H1 (cell line): ENCODE measurements at regions not wholly inside any gene's neighbourhood (a gene's known extent, or its start where the extent isn't known, plus 50 kb on each side); places are given as distances from the start of the nearest gene placed in this dataset.

Source experiments
- CTCF ChIA-PET: fragments of 300-600 bp; sonication (Branson Sonifier 250); formaldehyde crosslinking; loops from one replicate; lab custom pipeline; 2021; ENCODE audit not compliant: partially characterized antibody; lab: Charles Lee
- POLR2A ChIA-PET: fragments of 300-600 bp; sonication (Branson Sonifier 250); formaldehyde crosslinking; loops from one replicate; lab custom pipeline; 2021; ENCODE audit warnings: inconsistent platforms; ENCODE audit not compliant: partially characterized antibody; lab: Charles Lee
- DNase-seq, 2 experiments: peaks; one replicate each; pipeline versions ENCODE4 v3.0.0 to v3.0.0-alpha.2; 2010 to 2022; ENCODE audit warnings: low spot score in 2 of 2, low read depth in 1 of 2, mixed read lengths in 1 of 2
- FAIRE-seq: peaks from 2 replicates; lab custom pipeline; 2011; peaks lifted over from hg19 to GRCh38; lab: Jason Lieb, UNC
- H2AFZ ChIP-seq: 2 replicates; pipeline ENCODE4 v1.8.1; 2012; ENCODE audit warnings: low read length, inconsistent platforms
- H2AK5ac ChIP-seq: 2 replicates; pipeline ENCODE4 v1.6.1; 2013; ENCODE audit warnings: low read depth, low read length
- H2BK120ac ChIP-seq: replicated peaks from 2 replicates; pipeline ENCODE3; 2013; ENCODE audit warnings: low read depth, low read length, inconsistent platforms
- H2BK12ac ChIP-seq: 2 replicates; pipeline ENCODE4 v1.6.1; 2013; ENCODE audit warnings: low read depth, low read length
- H2BK15ac ChIP-seq: 2 replicates; pipeline ENCODE4 v1.6.1; 2013; ENCODE audit warnings: low read length
- H2BK20ac ChIP-seq: 2 replicates; pipeline ENCODE4 v1.6.1; 2013; ENCODE audit warnings: low read length
- H2BK5ac ChIP-seq: 2 replicates; pipeline ENCODE4 v1.6.1; 2013; ENCODE audit warnings: low read depth, low read length
- H3K14ac ChIP-seq: 2 replicates; pipeline ENCODE4 v1.6.1; 2013; ENCODE audit warnings: inconsistent platforms; ENCODE audit not compliant: insufficient read length
- H3K18ac ChIP-seq: 2 replicates; pipeline ENCODE4 v1.6.1; 2013; ENCODE audit warnings: low read length; ENCODE audit errors: extremely low read depth
- H3K23ac ChIP-seq: 2 replicates; pipeline ENCODE4 v1.6.1; 2013; ENCODE audit warnings: inconsistent platforms; ENCODE audit not compliant: insufficient read length
- H3K23me2 ChIP-seq: 2 replicates; pipeline ENCODE4 v1.6.1; 2013; ENCODE audit warnings: low read depth, low read length
- H3K27ac ChIP-seq: 2 replicates; pipeline ENCODE4 v1.6.1; 2011; ENCODE audit warnings: low read depth, low read length, inconsistent platforms
- H3K27me3 ChIP-seq, 4 experiments: replicated peaks in 1 of 4; 1 replicate in 1 of 4; 2 replicates in 3 of 4; pipeline versions ENCODE4 v1.6.1 to v1.8.1; 2011 to 2013; ENCODE audit warnings: low read length in 3 of 4, mild to moderate bottlenecking in 3 of 4, inconsistent platforms in 2 of 4, mixed read lengths in 2 of 4, moderate library complexity in 1 of 4; ENCODE audit not compliant: control insufficient read depth in 3 of 4, insufficient read depth in 3 of 4; ENCODE audit errors: extremely low read depth in 1 of 4
- H3K36me3 ChIP-seq, 4 experiments: 2 replicates each; pipeline versions ENCODE4 v1.6.1 to v1.8.1; 2011 to 2013; ENCODE audit warnings: mild to moderate bottlenecking in 4 of 4, low read length in 3 of 4, moderate library complexity in 2 of 4, control low read depth in 1 of 4, inconsistent platforms in 1 of 4; ENCODE audit not compliant: insufficient read depth in 4 of 4, control insufficient read depth in 2 of 4
- H3K4ac ChIP-seq: replicated peaks from 2 replicates; pipeline ENCODE3; 2013; ENCODE audit warnings: low read length, low read depth, mixed read lengths, inconsistent platforms; ENCODE audit not compliant: insufficient read length
- H3K4me1 ChIP-seq, 4 experiments: replicated peaks in 1 of 4; 1 replicate in 1 of 4; 2 replicates in 3 of 4; pipeline versions ENCODE4 v1.6.1 to v1.8.1; 2011 to 2013; ENCODE audit warnings: low read length in 3 of 4, inconsistent platforms in 2 of 4, mixed read lengths in 1 of 4; ENCODE audit not compliant: insufficient read depth in 4 of 4, control insufficient read depth in 3 of 4
- H3K4me2 ChIP-seq, 2 experiments: 2 replicates each; pipeline versions ENCODE4 v1.6.1 to v1.8.1; 2011 to 2013; ENCODE audit warnings: low read depth in 2 of 2, low read length in 2 of 2, control low read depth in 1 of 2, inconsistent platforms in 1 of 2, mild to moderate bottlenecking in 1 of 2; ENCODE audit not compliant: insufficient read depth in 1 of 2
- H3K4me3 ChIP-seq, 4 experiments: fragments of 200-600, 300-600 bp in 1 of 4; sonication (generic), shearing (Covaris generic), sonication (Bioruptor Twin) in 1 of 4; 2 replicates each; pipeline versions ENCODE4 v1.5.1 to v1.8.1; 2011 to 2016; ENCODE audit warnings: low read length in 4 of 4, low read depth in 3 of 4, control low read depth in 2 of 4, inconsistent platforms in 2 of 4, mild to moderate bottlenecking in 2 of 4, mixed read lengths in 1 of 4, moderate library complexity in 1 of 4; ENCODE audit not compliant: insufficient read depth in 2 of 4; ENCODE audit errors: extremely low read depth in 1 of 4
- H3K56ac ChIP-seq: replicated peaks from 2 replicates; pipeline ENCODE3; 2013; ENCODE audit warnings: low read depth, mild to moderate bottlenecking, mixed read lengths, low read length, inconsistent platforms; ENCODE audit not compliant: insufficient read length
- H3K79me1 ChIP-seq: 2 replicates; pipeline ENCODE4 v1.6.1; 2013; ENCODE audit warnings: low read depth, low read length, control low read depth
- H3K79me2 ChIP-seq, 2 experiments: 2 replicates each; pipeline versions ENCODE4 v1.6.1 to v1.8.1; 2012 to 2013; ENCODE audit warnings: low read length in 2 of 2, mild to moderate bottlenecking in 2 of 2, inconsistent platforms in 1 of 2; ENCODE audit not compliant: insufficient read depth in 2 of 2, control insufficient read depth in 1 of 2
- H3K9ac ChIP-seq, 4 experiments: replicated peaks in 1 of 4; 1 replicate in 1 of 4; 2 replicates in 3 of 4; pipeline versions ENCODE4 v1.6.1 to v1.8.1; 2011 to 2013; ENCODE audit warnings: low read depth in 3 of 4, low read length in 3 of 4, control low read depth in 2 of 4, mild to moderate bottlenecking in 2 of 4, moderate library complexity in 2 of 4, inconsistent platforms in 1 of 4; ENCODE audit errors: extremely low read depth in 1 of 4
- H3K9me3 ChIP-seq, 2 experiments: 2 replicates each; pipeline versions ENCODE4 v1.6.1 to v1.8.1; 2012 to 2013; ENCODE audit warnings: mild to moderate bottlenecking in 2 of 2, moderate library complexity in 2 of 2, control low read depth in 1 of 2, inconsistent platforms in 1 of 2, low read depth in 1 of 2, low read length in 1 of 2, mixed read lengths in 1 of 2; ENCODE audit not compliant: insufficient read depth in 2 of 2
- H4K20me1 ChIP-seq, 2 experiments: replicated peaks in 1 of 2; 2 replicates each; pipeline versions ENCODE3 to v1.8.1; 2011 to 2013; ENCODE audit warnings: inconsistent platforms in 2 of 2, low read length in 2 of 2, mild to moderate bottlenecking in 1 of 2; ENCODE audit not compliant: insufficient read depth in 2 of 2, control insufficient read depth in 1 of 2
- H4K5ac ChIP-seq: 2 replicates; pipeline ENCODE4 v1.6.1; 2013; ENCODE audit warnings: low read length, low read depth, mixed read lengths, inconsistent platforms; ENCODE audit not compliant: insufficient read length
- H4K8ac ChIP-seq: 2 replicates; pipeline ENCODE4 v1.8.0; 2013; ENCODE audit warnings: mild to moderate bottlenecking, moderate library complexity, low read length, inconsistent platforms; ENCODE audit not compliant: insufficient read depth; ENCODE audit errors: extremely low read depth
- H4K91ac ChIP-seq: replicated peaks from 2 replicates; pipeline ENCODE3; 2013; ENCODE audit warnings: low read length, mixed read lengths, inconsistent platforms; ENCODE audit not compliant: insufficient read length
- ASH2L ChIP-seq: fragments of 200-600, 300-600 bp; sonication (generic); IDR thresholded peaks from one replicate; pipeline ENCODE4 v1.7.1; 2017; ENCODE audit warnings: low read length
- CEBPB ChIP-seq: IDR thresholded peaks from 2 replicates; pipeline ENCODE4 v1.6.1; 2012; ENCODE audit warnings: low read depth, low read length
- EZH2 ChIP-seq: fragments of 200-600 bp; sonication (generic); IDR thresholded peaks from 2 replicates; pipeline ENCODE4 v1.7.1; 2012; ENCODE audit warnings: low read depth, mild to moderate bottlenecking, moderate library complexity, low read length, inconsistent platforms; ENCODE audit not compliant: severe bottlenecking
- FOSL1 ChIP-seq: IDR thresholded peaks from 2 replicates; pipeline ENCODE4 v1.6.1; 2011; ENCODE audit warnings: mild to moderate bottlenecking, low read depth, low read length, moderate library complexity; ENCODE audit not compliant: insufficient read depth
- JUN ChIP-seq: IDR thresholded peaks from 2 replicates; pipeline ENCODE4 v1.6.1; 2011; ENCODE audit warnings: low read depth, mild to moderate bottlenecking, improper control_type of control experiment, low read length
- KDM1A ChIP-seq: fragments of 200-600, 300-600 bp; sonication (generic); IDR thresholded peaks from 2 replicates; pipeline ENCODE4 v1.7.1; 2016; ENCODE audit warnings: mild to moderate bottlenecking, low read length, borderline replicate concordance
- MAFK ChIP-seq: IDR thresholded peaks from 2 replicates; pipeline ENCODE4 v1.6.1; 2012; ENCODE audit warnings: low read depth, mild to moderate bottlenecking, improper control_type of control experiment, low read length
- PHF8 ChIP-seq: fragments of 200-600 bp; sonication (generic); conservative IDR thresholded peaks from 2 replicates; pipeline ENCODE4 v1.7.1; 2012; ENCODE audit warnings: low read depth, mild to moderate bottlenecking, inconsistent platforms, low read length, moderate library complexity
- RAD21 ChIP-seq, 2 experiments: IDR thresholded peaks in 1 of 2; conservative IDR thresholded peaks in 1 of 2; 2 replicates each; pipeline ENCODE4 v1.6.1; 2011; ENCODE audit warnings: low read depth in 2 of 2, low read length in 2 of 2, improper control_type of control experiment in 1 of 2, inconsistent platforms in 1 of 2, mild to moderate bottlenecking in 1 of 2, moderate library complexity in 1 of 2
- SIRT6 ChIP-seq: IDR thresholded peaks from one replicate; pipeline ENCODE4 v1.7.1; 2012; ENCODE audit warnings: low read length, inconsistent platforms
- SP2 ChIP-seq: IDR thresholded peaks from 2 replicates; pipeline ENCODE4 v1.6.1; 2012; ENCODE audit warnings: mild to moderate bottlenecking, low read length, inconsistent platforms
- ZNF274 ChIP-seq: IDR thresholded peaks from 2 replicates; pipeline ENCODE4 v1.7.0; 2012; ENCODE audit warnings: low read length, borderline replicate concordance; ENCODE audit errors: extremely low read depth
- WGBS, 2 experiments: shearing (Covaris generic) in 1 of 2; methylation state at CpG; one replicate each; pipeline versions ENCODE4 v1.1.6 to v1.1.7; 2013 to 2015; ENCODE audit warnings: low lambda C conversion rate in 2 of 2, mixed read lengths in 2 of 2, inconsistent platforms in 1 of 2, low coverage in 1 of 2, missing lambda C conversion rate in 1 of 2; ENCODE audit not compliant: insufficient replicate concordance in 2 of 2, insufficient coverage in 1 of 2, insufficient read length in 1 of 2; ENCODE audit errors: extremely low coverage in 1 of 2, missing lambda C conversion rate in 1 of 2; 5-methylcytosine and 5-hydroxymethylcytosine counted together

GRCh38 chr1:4371849-4372248 lies 282.6 kb upstream of the AJAP1 start:
- ChIA-PET POLR2A (no interaction called here), CTCF (no interaction called here)
- DNase-seq (no peak), FAIRE-seq (no peak)
- Histone ChIP-seq H3K4me1 (no peaks in the 10 kb centered on the region; a peak in 1 of 7 replicates), H3K9ac (no peak overlapping the region), H3K9me3 (peaks cover 43 to 71% of the 10 kb centered on the region in 2 experiments), H4K20me1 (peaks cover 0 to 3% of the 10 kb centered on the region in 2 experiments), H2AK5ac (no peak overlapping the region), H4K5ac (no peak overlapping the region), H3K23ac (no peak overlapping the region), H3K79me1 (no peaks in the 10 kb centered on the region), H2BK20ac (no peak overlapping the region), H3K23me2 (peaks cover 22% of the 10 kb centered on the region; the same call in 1 of the 2 replicates), H3K4ac (no peak overlapping the region), H2BK15ac (no peak overlapping the region), H2BK120ac (no peak overlapping the region), H3K4me3 (no peak overlapping the region), H3K4me2 (no peak overlapping the region), H3K27me3 (no peaks in the 10 kb centered on the region; a peak in 1 of 7 replicates), H2BK12ac (no peak overlapping the region), H4K8ac (no peak overlapping the region), H3K27ac (no peak overlapping the region), H3K14ac (no peak overlapping the region), H3K56ac (no peak overlapping the region), H4K91ac (no peak overlapping the region), H2BK5ac (no peak overlapping the region), H3K36me3 (no peaks in the 10 kb centered on the region), H3K18ac (no peak overlapping the region), H2AFZ (no peak overlapping the region), H3K79me2 (no peaks in the 10 kb centered on the region; a peak in 1 of 4 replicates)
- no peak for TF ChIP-seq ZNF274
- no peak for TF ChIP-seq KDM1A
- no peak for TF ChIP-seq JUN
- no peak for TF ChIP-seq FOSL1
- no peak for TF ChIP-seq CEBPB
- TF ChIP-seq EZH2, result no peak
- TF ChIP-seq SP2, result no peak
- TF ChIP-seq ASH2L, result no peak
- no peak for TF ChIP-seq MAFK
- no peak for TF ChIP-seq PHF8
- TF ChIP-seq SIRT6, result no peak
- TF ChIP-seq RAD21 (IDR thresholded peaks at IDR 0.05 in 1 of 2, conservative IDR thresholded peaks at IDR 0.05 in 1 of 2; ENCODE audit: low read depth in 2 of 2, low read length in 2 of 2), result no peak
- 87% methylated on average over 6 of the region's 6 CpGs; no CpG with 5 or more reads in 1 of the 2 experiments for WGBS, 2 experiments
